ENCODE measurements at regions not wholly inside any gene's neighbourhood (a gene's known extent, or its start where the extent isn't known, plus 50 kb on each side); places are given as distances from the start of the nearest gene placed in this dataset.

GRCh38 chr3:150315721-150316120, 92.4 kb upstream of the TSC22D2 start:
- in situ Hi-C loops (cut with MboI) (no loop called here), intact Hi-C loops (cut with micrococcal nuclease; ENCODE audit: unreplicated experiment) (no loop called here)
- ChIA-PET CTCF (interaction anchor here (0.6 to 1.5 kb wide), 3 partner anchors 14 to 94 kb away, joined by 3 read pairs; no protein-coding TSS in a partner anchor), SMC1A (ENCODE audit: uncharacterized antibody, unreplicated experiment) (interaction anchor here (1.1 kb wide), 1 partner anchor 91 kb away, joined by 3 read pairs; no protein-coding TSS in a partner anchor), RAD21 (ENCODE audit: unreplicated experiment) (interaction anchor here (0.9 kb wide), 1 partner anchor 45 kb away, joined by 3 read pairs; no protein-coding TSS in a partner anchor), POLR2A (interaction anchor here (0.7 kb wide), 1 partner anchor 723 kb away, joined by 5 read pairs; no protein-coding TSS in a partner anchor)
- TF ChIP-seq ZNF217 (IDR thresholded peaks at IDR 0.05) (no peak), PAX8 (IDR thresholded peaks at IDR 0.05) (no peak), NRF1 (conservative IDR thresholded peaks at IDR 0.05; ENCODE audit: low read depth, low read length) (no peak), NR2C2 (IDR thresholded peaks at IDR 0.05; ENCODE audit: borderline replicate concordance, control insufficient read depth, insufficient read length, low read depth) (no peak), SUZ12 (IDR thresholded peaks at IDR 0.05; ENCODE audit: unreplicated experiment) (no peak), SIN3A (IDR thresholded peaks at IDR 0.05; ENCODE audit: low read depth, low read length) (no peak)
- H4K20me1 ChIP-seq (ENCODE audit: control insufficient read depth, insufficient read depth): no peaks in the 10 kb centered on the region
- FAIRE-seq: no peak
- H3K4me1 ChIP-seq (ENCODE audit: control insufficient read depth, insufficient read depth, low read length): no peaks in the 10 kb centered on the region
- H3K27ac ChIP-seq (ENCODE audit: control insufficient read depth, insufficient read depth): no peak overlapping the region
- no peak overlapping the region for H3K4me3 ChIP-seq
- H3K9ac ChIP-seq (ENCODE audit: control insufficient read depth, insufficient read depth, low read length): no peak overlapping the region
- no peaks in the 10 kb centered on the region for H3K79me2 ChIP-seq (ENCODE audit: control insufficient read depth, insufficient read depth, low read length)
- no peak for DNase-seq (ENCODE audit: low read depth, low spot score)
- no TSS peak for BruUV-seq (replicated peaks)
- no peaks in the 10 kb centered on the region for H3K9me3 ChIP-seq (replicated peaks; ENCODE audit: control insufficient read depth, insufficient read depth, low read length)
- WGBS (ENCODE audit: insufficient coverage, insufficient replicate concordance, low lambda C conversion rate, missing lambda C conversion rate): 7% methylated on average over 1 of the region's 1 CpG
- no peak overlapping the region for H3K4me2 ChIP-seq (ENCODE audit: control insufficient read depth, insufficient read depth)
- no peaks in the 10 kb centered on the region for H3K27me3 ChIP-seq (replicated peaks in 1 of 2; ENCODE audit: control insufficient read depth in 2 of 2, insufficient read depth in 2 of 2, low read length in 1 of 2)
- no peak overlapping the region for H2AFZ ChIP-seq (ENCODE audit: control insufficient read depth, low read depth, low read length)
- no peaks in the 10 kb centered on the region for H3K36me3 ChIP-seq (ENCODE audit: control insufficient read depth in 2 of 2, insufficient read depth in 2 of 2, low read length in 1 of 2)
- ATAC-seq: no peak

DNA sequence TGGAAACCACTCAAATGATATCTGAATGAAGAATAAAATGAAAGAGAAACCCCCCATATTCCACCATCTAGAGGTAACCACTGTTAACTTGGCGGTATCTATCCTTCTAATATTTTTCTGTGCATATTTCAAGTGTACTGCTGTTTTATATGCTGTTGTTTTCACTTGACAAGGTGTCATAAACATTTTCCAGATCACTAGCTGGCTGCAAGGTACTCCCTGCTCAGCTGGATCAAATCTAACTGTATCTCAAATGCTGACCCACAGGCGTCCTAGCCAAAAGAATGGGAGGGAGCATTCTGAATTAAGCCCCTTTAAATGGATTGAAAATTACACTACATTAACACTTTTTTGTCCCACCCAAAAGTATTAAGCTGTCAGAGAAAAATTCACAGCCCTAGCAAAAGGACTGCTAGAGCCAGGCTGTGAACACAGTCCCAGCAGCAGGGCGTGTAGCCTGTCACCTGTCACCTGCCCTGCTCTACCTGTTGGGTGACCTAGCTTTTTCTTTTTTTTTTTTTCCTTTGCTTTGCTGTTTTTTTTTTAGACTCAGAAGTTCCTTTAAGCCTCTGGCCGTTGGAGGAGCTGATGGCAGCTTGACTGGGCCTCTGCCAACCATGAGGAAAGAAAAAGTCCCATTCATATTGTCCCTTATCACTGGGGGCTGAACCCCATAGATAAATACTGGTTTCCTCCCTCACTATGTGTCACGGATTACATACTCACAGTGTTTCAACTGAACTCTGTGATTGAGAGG, 93.7 kb upstream of the TSC22D2 start:
- Histone ChIP-seq H3K9me3 (replicated peaks; ENCODE audit: control insufficient read depth, insufficient read depth, low read length) (no peaks in the 10 kb centered on the region), H3K4me3 (no peak overlapping the region), H2AFZ (ENCODE audit: control insufficient read depth, low read depth, low read length) (no peak overlapping the region), H3K79me2 (ENCODE audit: control insufficient read depth, insufficient read depth, low read length) (no peaks in the 10 kb centered on the region), H3K27me3 (replicated peaks in 1 of 2; ENCODE audit: control insufficient read depth in 2 of 2, insufficient read depth in 2 of 2, low read length in 1 of 2) (no peaks in the 10 kb centered on the region), H3K4me1 (ENCODE audit: control insufficient read depth, insufficient read depth, low read length) (no peaks in the 10 kb centered on the region), H3K4me2 (ENCODE audit: control insufficient read depth, insufficient read depth) (no peak overlapping the region), H3K36me3 (ENCODE audit: control insufficient read depth in 2 of 2, insufficient read depth in 2 of 2, low read length in 1 of 2) (no peaks in the 10 kb centered on the region), H3K9ac (ENCODE audit: control insufficient read depth, insufficient read depth, low read length) (no peak overlapping the region), H4K20me1 (ENCODE audit: control insufficient read depth, insufficient read depth) (no peaks in the 10 kb centered on the region), H3K27ac (ENCODE audit: control insufficient read depth, insufficient read depth) (no peak overlapping the region)
- ChIA-PET RAD21 (ENCODE audit: unreplicated experiment) (interaction anchor here (1.1 kb wide), 1 partner anchor 18 kb away, joined by 4 read pairs; no protein-coding TSS in a partner anchor), POLR2A (interaction anchor here (0.6 to 1.3 kb wide), 2 partner anchors 33 to 74 kb away, joined by 3 to 4 read pairs; no protein-coding TSS in a partner anchor), SMC1A (ENCODE audit: uncharacterized antibody, unreplicated experiment) (interaction anchor here (0.6 to 1.3 kb wide), 3 partner anchors 18 to 105 kb away, joined by 3 to 5 read pairs (median 3); no protein-coding TSS in a partner anchor), CTCF (interaction anchor here (0.6 to 2.0 kb wide), 5 partner anchors 15 to 406 kb away, joined by 3 to 6 read pairs (median 3); no protein-coding TSS in a partner anchor)
- WGBS (ENCODE audit: insufficient coverage, insufficient replicate concordance, low lambda C conversion rate, missing lambda C conversion rate): 31% methylated on average over 5 of the region's 5 CpGs
- ATAC-seq: no peak
- no peak for TF ChIP-seq RB1 (IDR thresholded peaks at IDR 0.05; ENCODE audit: borderline replicate concordance)
- no peak for TF ChIP-seq ZZZ3 (IDR thresholded peaks at IDR 0.05; ENCODE audit: control insufficient read depth, insufficient read length, low read depth)
- TF ChIP-seq CEBPB (IDR thresholded peaks at IDR 0.05; ENCODE audit: borderline replicate concordance in 1 of 2, low read depth in 2 of 2, low read length in 2 of 2): no peak
- TF ChIP-seq KAT2A (conservative IDR thresholded peaks at IDR 0.05; ENCODE audit: control insufficient read depth, low read depth, low read length): no peak
- TF ChIP-seq FOXK2 (IDR thresholded peaks at IDR 0.05): no peak
- no peak for TF ChIP-seq SMC3 (IDR thresholded peaks at IDR 0.05; ENCODE audit: borderline replicate concordance, low read length)
- TF ChIP-seq KLF5 (IDR thresholded peaks at IDR 0.05; ENCODE audit: partially characterized antibody): no peak
- no peak for TF ChIP-seq SKIL (IDR thresholded peaks at IDR 0.05; ENCODE audit: low read depth, poor library complexity, severe bottlenecking)
- TF ChIP-seq NRF1 (conservative IDR thresholded peaks at IDR 0.05; ENCODE audit: low read depth, low read length): no peak
- FAIRE-seq: no peak
- intact Hi-C loops (cut with micrococcal nuclease; ENCODE audit: unreplicated experiment) (no loop called here), in situ Hi-C loops (cut with MboI) (no loop called here)
- BruUV-seq (replicated peaks): no TSS peak
- DNase-seq (ENCODE audit: low read depth, low spot score): no peak
